ENCODE measurements at regions not wholly inside any gene's neighbourhood (a gene's known extent, or its start where the extent isn't known, plus 50 kb on each side); places are given as distances from the start of the nearest gene placed in this dataset.

GRCh38 chr1:185440877-185441276 is 123.8 kb upstream of the IVNS1ABP start:
- TF ChIP-seq, protein P1, sequence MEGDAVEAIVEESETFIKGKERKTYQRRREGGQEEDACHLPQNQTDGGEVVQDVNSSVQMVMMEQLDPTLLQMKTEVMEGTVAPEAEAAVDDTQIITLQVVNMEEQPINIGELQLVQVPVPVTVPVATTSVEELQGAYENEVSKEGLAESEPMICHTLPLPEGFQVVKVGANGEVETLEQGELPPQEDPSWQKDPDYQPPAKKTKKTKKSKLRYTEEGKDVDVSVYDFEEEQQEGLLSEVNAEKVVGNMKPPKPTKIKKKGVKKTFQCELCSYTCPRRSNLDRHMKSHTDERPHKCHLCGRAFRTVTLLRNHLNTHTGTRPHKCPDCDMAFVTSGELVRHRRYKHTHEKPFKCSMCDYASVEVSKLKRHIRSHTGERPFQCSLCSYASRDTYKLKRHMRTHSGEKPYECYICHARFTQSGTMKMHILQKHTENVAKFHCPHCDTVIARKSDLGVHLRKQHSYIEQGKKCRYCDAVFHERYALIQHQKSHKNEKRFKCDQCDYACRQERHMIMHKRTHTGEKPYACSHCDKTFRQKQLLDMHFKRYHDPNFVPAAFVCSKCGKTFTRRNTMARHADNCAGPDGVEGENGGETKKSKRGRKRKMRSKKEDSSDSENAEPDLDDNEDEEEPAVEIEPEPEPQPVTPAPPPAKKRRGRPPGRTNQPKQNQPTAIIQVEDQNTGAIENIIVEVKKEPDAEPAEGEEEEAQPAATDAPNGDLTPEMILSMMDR (conservative IDR thresholded peaks at IDR 0.05; ENCODE audit: low read depth, low read length), result no peak
- TF ChIP-seq RAD21 (IDR thresholded peaks at IDR 0.05; ENCODE audit: low read length) (no peak), CEBPB (IDR thresholded peaks at IDR 0.05; ENCODE audit: low read depth, low read length) (no peak), RFX5 (IDR thresholded peaks at IDR 0.05; ENCODE audit: low read depth, low read length) (no peak), RCOR1 (IDR thresholded peaks at IDR 0.05; ENCODE audit: insufficient replicate concordance, low read length) (no peak), POLR2A (IDR thresholded peaks at IDR 0.05; ENCODE audit: low read depth, low read length) (no peak)

All from IMR-90 (cell line).